ENCODE measurements at regions not wholly inside any gene's neighbourhood (a gene's known extent, or its start where the extent isn't known, plus 50 kb on each side); places are given as distances from the start of the nearest gene placed in this dataset.

GRCh38 chr13:59584101-59584500 lies 579.6 kb downstream of the DIAPH3 start:
- H3K36me3 ChIP-seq (ENCODE audit: insufficient read depth), result no peaks in the 10 kb centered on the region
- TF ChIP-seq CREB1 (CRISPR knock-in tag; IDR thresholded peaks at IDR 0.05; ENCODE audit: low read depth) (no peak), REST (IDR thresholded peaks at IDR 0.05; ENCODE audit: unreplicated experiment) (no peak), STAT1 (IDR thresholded peaks at IDR 0.05; ENCODE audit: unreplicated experiment) (no peak), POLR2AphosphoS5 (IDR thresholded peaks at IDR 0.05; ENCODE audit: low read depth) (no peak)
- no peaks in the 10 kb centered on the region for H3K9me3 Mint-ChIP-seq
- no peaks in the 10 kb centered on the region for H3K79me2 ChIP-seq (replicated peaks; ENCODE audit: insufficient read depth)
- H3K4me1 ChIP-seq (ENCODE audit: insufficient read depth), result peaks cover 39% of the 10 kb centered on the region
- H3K4me3 ChIP-seq, result no peak overlapping the region
- H3K9me2 ChIP-seq (ENCODE audit: insufficient read depth), result no peaks in the 10 kb centered on the region
- no peak overlapping the region for H3K4me2 ChIP-seq
- no peak for ATAC-seq
- peaks cover 2% of the 10 kb centered on the region for H3K27me3 Mint-ChIP-seq (ENCODE audit: insufficient read depth, low read depth, poor library complexity)
- H3K27ac Mint-ChIP-seq, result no peak overlapping the region
- H2AFZ ChIP-seq, result no peak overlapping the region
- H4K20me1 ChIP-seq (replicated peaks; ENCODE audit: insufficient read depth), result no peaks in the 10 kb centered on the region
- H3F3A ChIP-seq (replicated peaks; ENCODE audit: low read depth), result no peaks in the 10 kb centered on the region
- DNase-seq (ENCODE audit: low spot score), result no peak
- H3K27ac ChIP-seq (ENCODE audit: low read depth), result no peak overlapping the region
- peaks cover 2% of the 10 kb centered on the region; the same call in 2 of the 3 replicates for H3K36me3 Mint-ChIP-seq (ENCODE audit: low read depth)
- peaks cover 53% of the 10 kb centered on the region for H3K4me1 Mint-ChIP-seq
- H3K27me3 ChIP-seq (ENCODE audit: insufficient read depth), result peaks cover 21% of the 10 kb centered on the region; the same call in 1 of the 2 replicates
- H3K4me3 Mint-ChIP-seq, result no peak overlapping the region

GRCh38 chr13:59584761-59585670 lies 578.7 kb downstream of the DIAPH3 start:
- no peak overlapping the region for H3K4me3 Mint-ChIP-seq
- H3K4me3 ChIP-seq, result no peak overlapping the region
- no peaks in the 10 kb centered on the region for H3K9me2 ChIP-seq (ENCODE audit: insufficient read depth)
- DNase-seq (ENCODE audit: low spot score) (no peak), ATAC-seq (no peak)
- H3K4me2 ChIP-seq, result no peak overlapping the region
- H3K4me1 Mint-ChIP-seq, result peaks cover 58% of the 10 kb centered on the region
- H3K27ac Mint-ChIP-seq, result no peak overlapping the region
- H3K4me1 ChIP-seq (ENCODE audit: insufficient read depth), result peaks cover 44% of the 10 kb centered on the region
- peaks cover 5% of the 10 kb centered on the region for H3K27me3 Mint-ChIP-seq (ENCODE audit: insufficient read depth, low read depth, poor library complexity)
- H3K27ac ChIP-seq (ENCODE audit: low read depth), result no peak overlapping the region
- no peaks in the 10 kb centered on the region for H4K20me1 ChIP-seq (replicated peaks; ENCODE audit: insufficient read depth)
- H3F3A ChIP-seq (replicated peaks; ENCODE audit: low read depth), result no peaks in the 10 kb centered on the region
- peaks cover 4% of the 10 kb centered on the region; the same call in 2 of the 3 replicates for H3K36me3 Mint-ChIP-seq (ENCODE audit: low read depth)
- H3K36me3 ChIP-seq (ENCODE audit: insufficient read depth), result no peaks in the 10 kb centered on the region
- no peaks in the 10 kb centered on the region for H3K79me2 ChIP-seq (replicated peaks; ENCODE audit: insufficient read depth)
- no peak overlapping the region for H2AFZ ChIP-seq
- H3K27me3 ChIP-seq (ENCODE audit: insufficient read depth), result peaks cover 30% of the 10 kb centered on the region; the same call in 1 of the 2 replicates
- H3K9me3 Mint-ChIP-seq, result peaks cover under 1% of the 10 kb centered on the region; the same call in 2 of the 3 replicates
- TF ChIP-seq REST (IDR thresholded peaks at IDR 0.05; ENCODE audit: unreplicated experiment) (no peak), EZH2 (IDR thresholded peaks at IDR 0.05; ENCODE audit: low read depth, unreplicated experiment) (no peak), CREB1 (CRISPR knock-in tag; IDR thresholded peaks at IDR 0.05; ENCODE audit: low read depth) (no peak), STAT1 (IDR thresholded peaks at IDR 0.05; ENCODE audit: unreplicated experiment) (no peak), ZNF114 (CRISPR knock-in tag; IDR thresholded peaks at IDR 0.05) (no peak), ZNF331 (CRISPR knock-in tag; IDR thresholded peaks at IDR 0.05; ENCODE audit: low read depth) (no peak), NANOG (IDR thresholded peaks at IDR 0.05; ENCODE audit: borderline replicate concordance) (no peak), JUNB (IDR thresholded peaks at IDR 0.05; ENCODE audit: unreplicated experiment) (no peak), ETS1 (IDR thresholded peaks at IDR 0.05) (no peak)
- TF ChIP-seq, protein P1, sequence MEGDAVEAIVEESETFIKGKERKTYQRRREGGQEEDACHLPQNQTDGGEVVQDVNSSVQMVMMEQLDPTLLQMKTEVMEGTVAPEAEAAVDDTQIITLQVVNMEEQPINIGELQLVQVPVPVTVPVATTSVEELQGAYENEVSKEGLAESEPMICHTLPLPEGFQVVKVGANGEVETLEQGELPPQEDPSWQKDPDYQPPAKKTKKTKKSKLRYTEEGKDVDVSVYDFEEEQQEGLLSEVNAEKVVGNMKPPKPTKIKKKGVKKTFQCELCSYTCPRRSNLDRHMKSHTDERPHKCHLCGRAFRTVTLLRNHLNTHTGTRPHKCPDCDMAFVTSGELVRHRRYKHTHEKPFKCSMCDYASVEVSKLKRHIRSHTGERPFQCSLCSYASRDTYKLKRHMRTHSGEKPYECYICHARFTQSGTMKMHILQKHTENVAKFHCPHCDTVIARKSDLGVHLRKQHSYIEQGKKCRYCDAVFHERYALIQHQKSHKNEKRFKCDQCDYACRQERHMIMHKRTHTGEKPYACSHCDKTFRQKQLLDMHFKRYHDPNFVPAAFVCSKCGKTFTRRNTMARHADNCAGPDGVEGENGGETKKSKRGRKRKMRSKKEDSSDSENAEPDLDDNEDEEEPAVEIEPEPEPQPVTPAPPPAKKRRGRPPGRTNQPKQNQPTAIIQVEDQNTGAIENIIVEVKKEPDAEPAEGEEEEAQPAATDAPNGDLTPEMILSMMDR (conservative IDR thresholded peaks at IDR 0.05; ENCODE audit: low read depth in 2 of 2), result no peak

Measured in GM23338 (cell line).